ENCODE measurements at regions not wholly inside any gene's neighbourhood (a gene's known extent, or its start where the extent isn't known, plus 50 kb on each side); places are given as distances from the start of the nearest gene placed in this dataset.

GRCh38 chr13:24016046-24016445 is 118.7 kb upstream of the C1QTNF9B start:
- TF ChIP-seq EZH2phosphoT487 (IDR thresholded peaks at IDR 0.05; ENCODE audit: borderline replicate concordance, low read length) = no peak
- TF ChIP-seq, protein P1, sequence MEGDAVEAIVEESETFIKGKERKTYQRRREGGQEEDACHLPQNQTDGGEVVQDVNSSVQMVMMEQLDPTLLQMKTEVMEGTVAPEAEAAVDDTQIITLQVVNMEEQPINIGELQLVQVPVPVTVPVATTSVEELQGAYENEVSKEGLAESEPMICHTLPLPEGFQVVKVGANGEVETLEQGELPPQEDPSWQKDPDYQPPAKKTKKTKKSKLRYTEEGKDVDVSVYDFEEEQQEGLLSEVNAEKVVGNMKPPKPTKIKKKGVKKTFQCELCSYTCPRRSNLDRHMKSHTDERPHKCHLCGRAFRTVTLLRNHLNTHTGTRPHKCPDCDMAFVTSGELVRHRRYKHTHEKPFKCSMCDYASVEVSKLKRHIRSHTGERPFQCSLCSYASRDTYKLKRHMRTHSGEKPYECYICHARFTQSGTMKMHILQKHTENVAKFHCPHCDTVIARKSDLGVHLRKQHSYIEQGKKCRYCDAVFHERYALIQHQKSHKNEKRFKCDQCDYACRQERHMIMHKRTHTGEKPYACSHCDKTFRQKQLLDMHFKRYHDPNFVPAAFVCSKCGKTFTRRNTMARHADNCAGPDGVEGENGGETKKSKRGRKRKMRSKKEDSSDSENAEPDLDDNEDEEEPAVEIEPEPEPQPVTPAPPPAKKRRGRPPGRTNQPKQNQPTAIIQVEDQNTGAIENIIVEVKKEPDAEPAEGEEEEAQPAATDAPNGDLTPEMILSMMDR (IDR thresholded peaks at IDR 0.05; ENCODE audit: low read depth, low read length, poor library complexity, severe bottlenecking) = no peak
